Gastroesophageal sphincter (tissue), 4 donors: ENCODE measurements at regions not wholly inside any gene's neighbourhood (a gene's known extent, or its start where the extent isn't known, plus 50 kb on each side); places are given as distances from the start of the nearest gene placed in this dataset.
A peak's percentile ranks its signal among the peaks of the same experiment; 100 is the strongest.

Experiments
- ATAC-seq: fragments of 150-250 bp; one replicate; pipeline ENCODE4 v1.9.1; 2016; ENCODE audit warnings: mild to moderate bottlenecking, moderate library complexity
- H3K27ac ChIP-seq, 4 donors: fragments of 200-600 bp; sonication (generic) in 3 of 4; 1 replicate in 3 of 4; 2 replicates in 1 of 4; pipeline ENCODE4 v1.5.1; 2016 to 2019
- H3K27me3 ChIP-seq: fragments of 200-600 bp; sonication (generic); one replicate; pipeline ENCODE4 v1.5.1; 2019
- H3K36me3 ChIP-seq, 2 donors: fragments of 200-600 bp; sonication (generic); one replicate each; pipeline ENCODE4 v1.5.1; 2019; ENCODE audit warnings: control low read depth in 1 of 2
- H3K4me1 ChIP-seq, 3 donors: fragments of 200-600 bp; sonication (generic); 1 replicate in 2 of 3; 2 replicates in 1 of 3; pipeline ENCODE4 v1.5.1; 2016 to 2019; ENCODE audit warnings: control low read depth in 2 of 3
- H3K4me3 ChIP-seq, 2 donors: fragments of 200-600 bp; sonication (generic); one replicate each; pipeline ENCODE4 v1.5.1; 2019; ENCODE audit warnings: mild to moderate bottlenecking in 1 of 2, moderate library complexity in 1 of 2
- H3K9me3 ChIP-seq, 3 donors: fragments of 200-600 bp; sonication (generic); one replicate each; pipeline ENCODE4 v1.5.1; 2017 to 2019; ENCODE audit warnings: control low read depth in 2 of 3
- CTCF ChIP-seq, 4 experiments: fragments of 200-600 bp in 2 of 4; fragments of 450-650 bp in 2 of 4; sonication (generic) in 1 of 4; IDR thresholded peaks; one replicate each; pipeline ENCODE4 v1.5.1; 2017 to 2019; ENCODE audit warnings: antibody characterized with exemption in 4 of 4, mild to moderate bottlenecking in 2 of 4, moderate library complexity in 2 of 4
- EP300 ChIP-seq: sonication (generic); formaldehyde crosslinking; IDR thresholded peaks from one replicate; pipeline ENCODE4 v1.6.1; 2017; ENCODE audit warnings: antibody characterized with exemption, mild to moderate bottlenecking
- POLR2A ChIP-seq, 2 donors: fragments of 450-650 bp; IDR thresholded peaks; one replicate each; pipeline ENCODE4 v1.6.1; 2017; ENCODE audit warnings: antibody characterized with exemption in 2 of 2, mild to moderate bottlenecking in 2 of 2, moderate library complexity in 1 of 2
- POLR2AphosphoS5 ChIP-seq: sonication (generic); formaldehyde crosslinking; IDR thresholded peaks from one replicate; pipeline ENCODE4 v1.6.1; 2017; ENCODE audit warnings: antibody characterized with exemption
- WGBS, 2 donors: methylation state at CpG; one replicate each; pipeline ENCODE4 v1.1.5; 2018; ENCODE audit warnings: low coverage in 1 of 2; 5-methylcytosine and 5-hydroxymethylcytosine counted together

DNA sequence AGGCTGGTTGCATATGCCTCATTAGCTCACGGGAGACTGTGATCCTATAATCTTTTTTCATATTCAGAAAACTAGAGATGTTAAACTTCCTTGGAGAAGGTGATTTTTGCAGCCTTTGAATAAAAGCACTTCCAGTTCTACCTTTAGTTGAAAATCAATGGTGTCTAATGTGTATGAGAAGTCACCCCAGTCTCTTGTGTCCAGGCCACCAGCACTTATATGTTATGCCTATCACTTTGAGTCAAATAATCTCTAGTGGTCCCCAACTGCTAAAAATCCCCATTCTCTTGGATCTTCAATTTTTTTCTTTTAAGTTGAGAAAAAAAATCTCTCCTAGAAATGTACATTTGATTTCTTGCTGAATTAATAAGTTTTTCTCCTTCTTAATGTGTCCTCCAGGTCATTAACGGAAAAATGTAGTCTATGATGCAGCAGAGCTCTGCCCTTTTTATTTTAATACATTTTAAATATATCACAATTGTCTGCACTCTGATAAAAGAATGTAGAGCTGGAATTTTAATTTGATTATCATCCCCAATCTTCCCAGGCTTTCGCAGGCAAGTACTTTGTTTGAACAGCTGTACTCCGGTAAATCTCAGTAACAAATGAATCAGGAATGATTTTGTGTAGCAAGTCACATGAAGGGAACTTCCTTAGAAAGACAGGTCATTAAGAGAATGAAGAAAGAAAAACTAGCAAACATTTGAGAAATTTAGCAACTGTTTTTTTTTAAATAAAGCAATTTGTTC is 147.0 kb downstream of the SOX4 start:
- Histone ChIP-seq H3K27me3 (no peaks in the 10 kb centered on the region), H3K4me1 (peaks cover 7 to 60% (median 11%) of the 10 kb centered on the region in 3 donors), H3K27ac (peak overlapping the region in 2 of 4 donors; percentile 65 to 67), H3K9me3 (no peaks in the 10 kb centered on the region), H3K36me3 (no peaks in the 10 kb centered on the region), H3K4me3 (no peak overlapping the region)
- 44 to 53% methylated on average over 4 of the region's 4 CpGs for WGBS, 2 donors
- no peak for ATAC-seq
- TF ChIP-seq POLR2AphosphoS5 (no peak), POLR2A (IDR thresholded peaks at IDR 0.05) (no peak), EP300 (no peak), CTCF (IDR thresholded peaks at IDR 0.05) (no peak)

DNA sequence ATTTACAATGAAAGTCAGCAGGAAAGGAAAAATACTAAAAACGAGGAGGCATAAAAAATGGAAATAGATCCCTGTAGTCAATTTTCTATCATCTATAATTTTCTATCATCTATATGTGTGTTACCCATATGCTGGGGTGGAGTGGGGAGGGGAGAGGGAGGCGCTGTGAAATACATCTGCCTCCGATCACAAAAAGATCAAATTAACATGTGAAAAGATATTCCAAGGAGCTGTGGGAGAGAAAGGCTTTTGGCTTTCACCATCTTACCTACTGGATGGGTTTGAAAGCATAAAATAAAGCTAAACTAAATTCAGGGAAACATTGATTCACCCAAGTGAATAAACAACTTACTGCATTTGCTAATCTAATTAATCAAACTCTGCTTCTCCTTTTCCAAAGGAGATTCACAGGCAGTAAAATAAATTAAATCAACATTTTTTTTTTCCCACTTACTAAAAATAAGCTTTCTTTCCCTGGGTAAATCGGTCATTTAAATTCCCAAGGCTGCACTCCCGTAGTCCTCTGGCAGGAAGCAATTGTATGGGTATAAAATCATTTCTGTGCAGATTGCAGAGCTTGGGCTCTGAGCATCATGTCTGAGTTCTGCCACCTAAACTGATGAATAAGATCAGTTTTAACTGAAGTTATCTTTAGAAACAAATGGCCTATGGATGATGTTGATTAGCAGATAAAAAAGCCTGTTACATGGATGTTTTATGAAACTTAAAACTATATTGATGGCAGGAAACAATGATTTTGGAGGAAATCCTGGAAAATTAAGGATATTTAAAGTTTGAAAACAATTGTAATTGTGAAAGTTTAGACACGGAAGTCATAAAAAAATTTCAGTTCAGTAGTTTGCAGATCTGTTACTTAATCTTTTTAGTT is 147.9 kb downstream of the SOX4 start:
- no peaks in the 10 kb centered on the region for H3K9me3 ChIP-seq
- no peak overlapping the region for H3K4me3 ChIP-seq
- no peak for ATAC-seq
- H3K27ac ChIP-seq: peak overlapping the region; percentile 52 to 67 (median 59)
- WGBS, 2 donors: 20% methylated on average over 6 of the region's 6 CpGs
- TF ChIP-seq POLR2A (IDR thresholded peaks at IDR 0.05) (no peak), POLR2AphosphoS5 (no peak), CTCF (IDR thresholded peaks at IDR 0.05) (no peak), EP300 (no peak)
- H3K4me1 ChIP-seq: peaks cover 7 to 56% (median 11%) of the 10 kb centered on the region in 3 donors
- H3K36me3 ChIP-seq: no peaks in the 10 kb centered on the region
- no peaks in the 10 kb centered on the region for H3K27me3 ChIP-seq

DNA sequence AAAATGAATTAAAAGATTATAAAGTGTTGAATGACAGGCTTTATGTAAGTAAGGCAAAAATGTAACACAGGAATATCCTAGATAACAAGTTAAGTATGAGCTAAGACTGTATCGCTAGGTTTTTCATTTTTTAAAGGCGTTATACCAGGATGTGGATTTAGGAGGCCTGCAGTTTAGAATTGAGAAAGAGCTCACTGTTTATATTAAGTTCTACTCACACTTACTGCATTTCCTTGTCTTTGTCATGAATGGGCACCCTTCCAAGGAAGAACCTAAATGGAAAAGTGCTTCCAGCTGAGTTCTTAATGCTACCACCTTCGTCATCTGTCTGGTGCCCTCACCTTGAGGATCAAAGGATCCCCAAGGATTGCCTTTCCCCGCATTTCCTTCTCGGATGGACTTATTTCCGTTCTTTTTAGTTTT is 148.7 kb downstream of the SOX4 start:
- WGBS, 2 donors: 34 to 42% methylated on average over 6 of the region's 6 CpGs
- ATAC-seq: no peak
- Histone ChIP-seq H3K27me3 (no peaks in the 10 kb centered on the region), H3K9me3 (no peaks in the 10 kb centered on the region), H3K36me3 (no peaks in the 10 kb centered on the region), H3K4me1 (peaks cover 7 to 56% (median 11%) of the 10 kb centered on the region in 3 donors), H3K27ac (peak overlapping the region; percentile 52 to 67 (median 59)), H3K4me3 (no peak overlapping the region)
- TF ChIP-seq CTCF (IDR thresholded peaks at IDR 0.05) (no peak), POLR2A (IDR thresholded peaks at IDR 0.05) (no peak), EP300 (no peak), POLR2AphosphoS5 (no peak)

DNA sequence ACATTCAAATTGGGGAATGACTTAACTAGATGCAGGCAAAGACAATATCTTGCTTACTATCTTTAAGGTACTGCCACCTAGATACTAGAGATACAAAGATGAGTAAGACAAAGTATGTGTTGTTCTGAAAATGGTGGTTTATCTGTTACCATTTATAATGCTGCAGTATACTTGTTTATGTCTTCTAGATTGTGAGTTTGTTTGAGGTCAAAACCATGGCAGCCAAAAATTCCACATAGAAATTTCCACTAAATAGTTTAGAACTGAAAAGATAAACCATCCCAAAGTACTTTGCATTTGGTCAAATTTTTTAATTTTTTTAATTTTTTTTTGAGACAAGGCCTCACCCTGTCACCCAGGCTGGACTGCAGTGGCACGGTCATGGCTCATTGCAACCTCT is 150.8 kb downstream of the SOX4 start:
- no peaks in the 10 kb centered on the region for H3K9me3 ChIP-seq
- peaks cover 7 to 58% (median 11%) of the 10 kb centered on the region in 3 donors for H3K4me1 ChIP-seq
- H3K4me3 ChIP-seq: no peak overlapping the region
- WGBS, 2 donors: 54 to 100% methylated on average over 1 of the region's 1 CpG
- H3K27me3 ChIP-seq: no peaks in the 10 kb centered on the region
- ATAC-seq: no peak
- H3K36me3 ChIP-seq: no peaks in the 10 kb centered on the region
- H3K27ac ChIP-seq: no peak overlapping the region
- no peak for TF ChIP-seq CTCF (IDR thresholded peaks at IDR 0.05)
- TF ChIP-seq EP300: no peak
- no peak for TF ChIP-seq POLR2AphosphoS5
- TF ChIP-seq POLR2A (IDR thresholded peaks at IDR 0.05): no peak
